Adrenal gland (tissue), 9 donors: ENCODE measurements at regions not wholly inside any gene's neighbourhood (a gene's known extent, or its start where the extent isn't known, plus 50 kb on each side); places are given as distances from the start of the nearest gene placed in this dataset.

ENCODE experiments used
- DNase-seq, 7 donors: peaks; one replicate each; pipeline ENCODE4 v3.0.0-alpha.2; 2019 to 2020
- H3K27ac ChIP-seq, 5 donors: fragments of 200-600 bp; sonication (generic) in 4 of 5; 1 replicate in 3 of 5; 2 replicates in 2 of 5; pipeline versions ENCODE4 v1.5.1 to v1.8.0; 2016 to 2020; ENCODE audit warnings: mild to moderate bottlenecking in 1 of 5
- H3K27me3 ChIP-seq: fragments of 200-600 bp; 2 replicates; pipeline ENCODE4 v1.8.0; 2021
- H3K36me3 ChIP-seq, 2 donors: fragments of 200-600 bp; replicated peaks in 1 of 2; 1 replicate in 1 of 2; 2 replicates in 1 of 2; pipeline versions ENCODE4 v1.5.1 to v1.8.0; 2018 to 2022
- H3K4me1 ChIP-seq, 2 donors: fragments of 200-600 bp; replicated peaks in 1 of 2; 1 replicate in 1 of 2; 2 replicates in 1 of 2; pipeline versions ENCODE4 v1.5.1 to v1.8.0; 2018 to 2021
- H3K4me3 ChIP-seq, 4 donors: fragments of 200-600 bp; sonication (generic) in 3 of 4; one replicate each; pipeline ENCODE4 v1.5.1; 2016 to 2018
- H3K9me3 ChIP-seq, 3 donors: fragments of 200-600 bp; sonication (generic) in 1 of 3; replicated peaks in 1 of 3; 1 replicate in 2 of 3; 2 replicates in 1 of 3; pipeline versions ENCODE4 v1.5.1 to v1.8.0; 2016 to 2021
- POLR2A ChIP-seq, 2 donors: fragments of 450-650 bp; IDR thresholded peaks; one replicate each; pipeline ENCODE4 v1.6.1; 2017; ENCODE audit warnings: antibody characterized with exemption in 2 of 2, mild to moderate bottlenecking in 2 of 2, moderate library complexity in 1 of 2
- WGBS, 4 donors: extraction: QIAGEN DNeasy Blood & Tissue Kit in 2 of 4; methylation state at CpG; one replicate each; pipeline versions ENCODE4 v1.1.5 to v1.1.7; 2013 to 2017; 5-methylcytosine and 5-hydroxymethylcytosine counted together
- intact Hi-C, 2 donors: fragments of 100-400 bp; cut with DNase I; formaldehyde crosslinking; loops; one replicate each; pipeline versions ENCODE4 v1.14.1 to v1.15.0; 2022 to 2023
- TF ChIP-seq, protein P1 (sequence below), 6 experiments: fragments of 450-650 bp in 4 of 6; fragments of 200-600 bp in 2 of 6; sonication (generic) in 1 of 6; IDR thresholded peaks; 1 replicate in 5 of 6; 2 replicates in 1 of 6; pipeline versions ENCODE4 v1.5.1 to v1.8.0; 2016 to 2021; ENCODE audit warnings: antibody characterized with exemption in 6 of 6, mild to moderate bottlenecking in 2 of 6, moderate library complexity in 1 of 6
- donor health status: healthy with polysubstance abuse.
- donor health status: Bipolar disorder and iron deficiency.
- donor health status: DM: yes; HTN: yes; CAD: no.
- donor health status: DM: no; HTN: no; CAD: no.
- donor health status: DM: no; HTN: no; CAD: no.

DNA sequence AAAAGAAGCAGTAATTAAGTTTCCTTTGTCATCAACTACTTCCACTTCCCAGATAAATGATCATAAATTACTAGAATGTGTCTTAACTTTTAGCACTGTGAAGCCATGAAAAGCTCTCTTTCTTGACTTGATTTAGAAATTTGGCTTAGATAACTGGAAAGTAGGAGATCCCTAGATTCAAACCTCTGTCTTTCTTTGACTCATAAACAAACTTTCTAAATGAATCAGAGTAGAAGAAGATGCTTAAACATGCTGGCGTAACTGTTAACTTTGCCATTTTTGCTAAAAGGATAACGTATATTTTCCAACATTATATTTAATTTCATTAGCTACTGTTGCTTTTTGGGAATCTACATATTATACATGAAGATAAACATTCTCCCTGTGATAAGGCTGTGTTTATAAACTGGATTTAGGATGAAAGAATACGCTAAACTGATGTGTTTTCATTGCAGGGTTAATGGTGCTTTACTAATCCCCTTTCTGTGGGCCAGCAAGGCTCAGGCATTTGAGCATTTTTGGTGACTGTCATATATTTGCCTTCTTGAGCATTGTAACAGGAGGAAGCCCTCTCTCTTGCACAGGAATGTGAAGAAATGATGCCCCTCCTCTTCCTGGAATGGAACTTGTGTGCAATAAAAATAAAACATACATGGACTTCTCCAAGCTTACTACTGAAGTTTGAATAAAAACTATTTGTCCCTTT lies 301.4 kb downstream of the BMP4 start:
- Histone ChIP-seq H3K4me3 (no peak overlapping the region), H3K27me3 (no peaks in the 10 kb centered on the region), H3K36me3 (no peaks in the 10 kb centered on the region), H3K27ac (no peak overlapping the region), H3K4me1 (no peaks in the 10 kb centered on the region), H3K9me3 (no peaks in the 10 kb centered on the region)
- intact Hi-C loops = no loop called here
- no peak for DNase-seq
- 86 to 88% (median 86%) methylated on average over 3 of the region's 3 CpGs for WGBS, 4 donors
- TF ChIP-seq POLR2A (IDR thresholded peaks at IDR 0.05) = no peak
- TF ChIP-seq, protein P1, sequence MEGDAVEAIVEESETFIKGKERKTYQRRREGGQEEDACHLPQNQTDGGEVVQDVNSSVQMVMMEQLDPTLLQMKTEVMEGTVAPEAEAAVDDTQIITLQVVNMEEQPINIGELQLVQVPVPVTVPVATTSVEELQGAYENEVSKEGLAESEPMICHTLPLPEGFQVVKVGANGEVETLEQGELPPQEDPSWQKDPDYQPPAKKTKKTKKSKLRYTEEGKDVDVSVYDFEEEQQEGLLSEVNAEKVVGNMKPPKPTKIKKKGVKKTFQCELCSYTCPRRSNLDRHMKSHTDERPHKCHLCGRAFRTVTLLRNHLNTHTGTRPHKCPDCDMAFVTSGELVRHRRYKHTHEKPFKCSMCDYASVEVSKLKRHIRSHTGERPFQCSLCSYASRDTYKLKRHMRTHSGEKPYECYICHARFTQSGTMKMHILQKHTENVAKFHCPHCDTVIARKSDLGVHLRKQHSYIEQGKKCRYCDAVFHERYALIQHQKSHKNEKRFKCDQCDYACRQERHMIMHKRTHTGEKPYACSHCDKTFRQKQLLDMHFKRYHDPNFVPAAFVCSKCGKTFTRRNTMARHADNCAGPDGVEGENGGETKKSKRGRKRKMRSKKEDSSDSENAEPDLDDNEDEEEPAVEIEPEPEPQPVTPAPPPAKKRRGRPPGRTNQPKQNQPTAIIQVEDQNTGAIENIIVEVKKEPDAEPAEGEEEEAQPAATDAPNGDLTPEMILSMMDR (IDR thresholded peaks at IDR 0.05) = no peak

DNA sequence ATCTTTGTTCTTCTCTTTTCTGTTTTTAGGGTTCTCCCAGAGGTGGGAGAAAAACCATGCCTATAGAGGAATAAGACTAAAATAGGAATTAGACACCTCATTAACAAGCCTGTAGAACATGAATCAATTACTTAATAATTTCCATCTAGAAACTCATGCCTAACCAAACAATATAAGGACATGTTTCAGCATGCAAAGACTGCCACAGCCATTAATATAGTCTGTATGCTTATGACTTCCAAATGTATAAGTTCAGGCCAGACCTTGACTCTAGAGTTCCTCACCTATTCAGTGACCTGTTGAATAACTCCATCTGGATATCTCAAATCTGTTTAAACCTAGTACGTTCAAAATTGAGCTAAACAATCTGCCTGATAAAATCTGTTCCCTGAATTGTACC lies 304.6 kb downstream of the BMP4 start:
- no peaks in the 10 kb centered on the region for H3K4me1 ChIP-seq
- H3K27me3 ChIP-seq = no peaks in the 10 kb centered on the region
- TF ChIP-seq, protein P1 (IDR thresholded peaks at IDR 0.05) = no peak
- TF ChIP-seq POLR2A (IDR thresholded peaks at IDR 0.05) = no peak
- DNase-seq = no peak
- no peaks in the 10 kb centered on the region for H3K36me3 ChIP-seq
- no peak overlapping the region for H3K4me3 ChIP-seq
- 68 to 93% (median 89%) methylated on average over 1 of the region's 1 CpG for WGBS, 4 donors
- intact Hi-C loops = no loop called here
- H3K27ac ChIP-seq = no peak overlapping the region
- H3K9me3 ChIP-seq = no peaks in the 10 kb centered on the region

DNA sequence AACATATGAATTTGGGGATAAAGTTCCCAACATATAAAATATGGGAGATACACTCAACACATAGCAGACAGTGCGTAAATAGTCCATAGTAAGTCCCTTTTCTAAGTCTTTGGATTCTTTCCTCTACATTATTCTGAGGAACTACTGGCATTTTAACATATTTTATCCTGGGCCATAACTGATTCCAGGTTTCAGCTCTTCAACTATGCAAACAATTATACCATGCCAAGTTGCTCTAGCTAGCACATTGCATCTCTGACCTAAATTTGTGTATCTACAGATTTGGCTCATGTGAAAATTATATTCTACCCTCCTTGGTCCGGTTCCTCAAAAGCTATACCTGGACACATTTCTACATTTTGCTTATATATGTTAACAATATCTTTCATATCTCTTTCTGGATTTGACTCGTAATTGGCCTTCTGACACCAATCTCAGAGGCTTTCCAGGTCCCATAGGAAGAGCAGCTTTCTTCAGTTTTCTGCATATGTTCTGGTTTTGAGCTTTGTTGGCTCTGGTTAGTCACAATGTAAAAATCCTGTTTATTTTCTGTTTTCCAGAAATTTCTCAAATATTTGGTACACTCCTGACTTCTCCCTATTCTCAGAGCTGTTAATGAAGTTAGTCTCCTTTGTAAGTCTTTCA lies 305.4 kb downstream of the BMP4 start:
- Histone ChIP-seq H3K4me3 (no peak overlapping the region), H3K4me1 (no peaks in the 10 kb centered on the region), H3K27me3 (no peaks in the 10 kb centered on the region), H3K36me3 (no peaks in the 10 kb centered on the region), H3K27ac (no peak overlapping the region), H3K9me3 (no peaks in the 10 kb centered on the region)
- intact Hi-C loops = no loop called here
- WGBS, 4 donors = 84 to 93% (median 91%) methylated on average over 3 of the region's 3 CpGs
- DNase-seq = no peak
- TF ChIP-seq POLR2A (IDR thresholded peaks at IDR 0.05) = no peak
- TF ChIP-seq, protein P1 (IDR thresholded peaks at IDR 0.05) = no peak

DNA sequence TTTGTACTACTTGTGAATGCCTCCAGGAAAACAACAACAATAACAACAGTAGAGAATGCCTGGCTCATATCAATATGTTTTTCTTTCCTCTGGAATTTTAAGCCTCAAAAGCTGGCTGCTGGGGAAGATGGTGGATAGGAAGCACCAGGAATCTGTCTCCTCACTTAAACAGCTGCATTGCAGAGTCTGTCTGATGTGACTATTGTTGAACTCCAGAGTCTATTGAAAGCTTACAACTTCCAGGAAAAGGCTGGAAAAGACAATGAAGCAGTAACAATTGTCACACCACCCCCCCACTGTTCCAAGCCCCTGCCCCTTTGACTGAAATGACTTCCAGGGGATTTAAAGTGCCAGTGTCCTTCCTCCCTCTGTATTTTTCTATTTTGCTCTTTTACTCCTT lies 309.7 kb downstream of the BMP4 start:
- H3K27me3 ChIP-seq = no peaks in the 10 kb centered on the region
- no peak overlapping the region for H3K27ac ChIP-seq
- H3K9me3 ChIP-seq = no peaks in the 10 kb centered on the region
- H3K4me1 ChIP-seq = no peaks in the 10 kb centered on the region
- no peak overlapping the region for H3K4me3 ChIP-seq
- TF ChIP-seq POLR2A (IDR thresholded peaks at IDR 0.05) = no peak
- TF ChIP-seq, protein P1 (IDR thresholded peaks at IDR 0.05) = no peak
- no peaks in the 10 kb centered on the region for H3K36me3 ChIP-seq
- intact Hi-C loops = no loop called here
- no peak for DNase-seq
